ENCODE measurements at regions not wholly inside any gene's neighbourhood (a gene's known extent, or its start where the extent isn't known, plus 50 kb on each side); places are given as distances from the start of the nearest gene placed in this dataset.

GRCh38 chr15:47974724-47975123, 146.1 kb upstream of the SLC24A5 start:
- TF ChIP-seq CTCF (IDR thresholded peaks at IDR 0.05) = no peak
- TF ChIP-seq POLR2A (IDR thresholded peaks at IDR 0.05) = no peak
